SK-N-SH (cell line): ENCODE measurements at regions not wholly inside any gene's neighbourhood (a gene's known extent, or its start where the extent isn't known, plus 50 kb on each side); places are given as distances from the start of the nearest gene placed in this dataset.

Source experiments
- CTCF ChIA-PET: fragments of 300-600, 350-600 bp; formaldehyde crosslinking; extraction: SDS; loops from one replicate; lab custom pipeline; 2021; lab: Yijun Ruan, JAX
- POLR2A ChIA-PET: fragments of 350-600 bp; sonication (Branson Sonifier 250); formaldehyde crosslinking; extraction: SDS; loops from one replicate; lab custom pipeline; 2020; ENCODE audit warnings: antibody characterized with exemption, inconsistent platforms; lab: Yijun Ruan, JAX
- DNase-seq: peaks from one replicate; pipeline ENCODE4 v3.0.0; 2012
- H2AFZ ChIP-seq: fragments of 200-600 bp; sonication (generic); 2 replicates; pipeline ENCODE4 v1.8.1; 2016; ENCODE audit warnings: antibody characterized with exemption, mild to moderate bottlenecking, low read depth
- H3F3A ChIP-seq: fragments of 200-600 bp; sonication (generic); replicated peaks from 2 replicates; pipeline ENCODE3; 2016; ENCODE audit warnings: antibody characterized with exemption, mild to moderate bottlenecking; ENCODE audit not compliant: insufficient read depth
- H3K27ac ChIP-seq, 2 experiments: fragments of 200-500 bp in 1 of 2; fragments of 200-600 bp in 1 of 2; sonication (Bioruptor generic) in 1 of 2; sonication (generic), shearing (Covaris generic) in 1 of 2; 2 replicates each; pipeline versions ENCODE4 v1.5.1 to v1.6.1; 2014 to 2016; ENCODE audit warnings: low read depth in 2 of 2, inconsistent platforms in 1 of 2, low read length in 1 of 2, mild to moderate bottlenecking in 1 of 2, mixed read lengths in 1 of 2
- H3K27me3 ChIP-seq: fragments of 200-600 bp; sonication (generic), shearing (Covaris generic); 2 replicates; pipeline ENCODE4 v1.6.1; 2016; ENCODE audit warnings: mixed run types; ENCODE audit not compliant: insufficient read depth
- H3K36me3 ChIP-seq, 2 experiments: fragments of 200-500 bp in 1 of 2; fragments of 200-600 bp in 1 of 2; sonication (Bioruptor generic) in 1 of 2; sonication (generic) in 1 of 2; replicated peaks in 1 of 2; 2 replicates each; pipeline versions ENCODE3 to v1.5.1; 2014 to 2016; ENCODE audit warnings: low read length in 1 of 2, mild to moderate bottlenecking in 1 of 2; ENCODE audit not compliant: insufficient read depth in 2 of 2, control insufficient read depth in 1 of 2
- H3K4me1 ChIP-seq, 2 experiments: fragments of 200-500 bp in 1 of 2; fragments of 200-600 bp in 1 of 2; sonication (Bioruptor generic) in 1 of 2; sonication (generic), shearing (Covaris generic) in 1 of 2; 2 replicates each; pipeline versions ENCODE4 v1.5.1 to v1.6.1; 2014 to 2016; ENCODE audit warnings: low read depth in 1 of 2, low read length in 1 of 2, mixed run types in 1 of 2; ENCODE audit not compliant: insufficient read depth in 2 of 2, control insufficient read depth in 1 of 2
- H3K4me2 ChIP-seq: fragments of 200-600 bp; sonication (generic), shearing (Covaris generic); 2 replicates; pipeline ENCODE4 v1.6.1; 2017; ENCODE audit warnings: mixed run types
- H3K4me3 ChIP-seq, 2 experiments: fragments of 200-500 bp in 1 of 2; fragments of 200-600 bp in 1 of 2; sonication (Bioruptor generic) in 1 of 2; sonication (generic), shearing (Covaris generic) in 1 of 2; 2 replicates each; pipeline versions ENCODE4 v1.5.1 to v1.8.1; 2014 to 2016; ENCODE audit warnings: low read depth in 2 of 2, inconsistent platforms in 1 of 2, low read length in 1 of 2, mild to moderate bottlenecking in 1 of 2, mixed read lengths in 1 of 2, moderate library complexity in 1 of 2
- H3K79me2 ChIP-seq: fragments of 200-600 bp; sonication (generic); 2 replicates; pipeline ENCODE4 v1.8.1; 2017; ENCODE audit warnings: mild to moderate bottlenecking; ENCODE audit not compliant: insufficient read depth
- H3K9ac ChIP-seq: fragments of 200-600 bp; sonication (generic); 2 replicates; pipeline ENCODE4 v1.6.1; 2017; ENCODE audit warnings: mixed run types
- H3K9me2 ChIP-seq: fragments of 200-600 bp; sonication (generic); 2 replicates; pipeline ENCODE4 v1.6.1; 2017; ENCODE audit warnings: mixed run types
- H3K9me3 ChIP-seq: fragments of 200-600 bp; sonication (generic); 2 replicates; pipeline ENCODE4 v1.6.1; 2017; ENCODE audit warnings: mixed run types, mild to moderate bottlenecking, moderate library complexity
- H4K20me1 ChIP-seq: fragments of 200-600 bp; sonication (generic); 2 replicates; pipeline ENCODE4 v1.6.1; 2017; ENCODE audit warnings: mild to moderate bottlenecking, mixed run types; ENCODE audit not compliant: insufficient read depth
- ELF1 ChIP-seq: IDR thresholded peaks from 2 replicates; pipeline ENCODE4 v1.4.0; 2012
- EP300 ChIP-seq, 2 experiments: IDR thresholded peaks; 2 replicates each; pipeline versions ENCODE4 v1.4.0 to v1.6.1; 2012; ENCODE audit warnings: borderline replicate concordance in 1 of 2, low read depth in 1 of 2, low read length in 1 of 2
- EZH2phosphoT487 ChIP-seq: fragments of 200-600 bp; sonication (generic); IDR thresholded peaks from 2 replicates; pipeline ENCODE4 v1.6.1; 2017; ENCODE audit warnings: low read depth, mixed run types, mild to moderate bottlenecking, antibody characterized with exemption, moderate library complexity, borderline replicate concordance
- FOXJ3 ChIP-seq: sonication (generic); formaldehyde crosslinking; IDR thresholded peaks from 2 replicates; pipeline ENCODE4 v1.5.1; 2020; ENCODE audit warnings: mild to moderate bottlenecking, missing genetic modification reagents
- FOXM1 ChIP-seq: IDR thresholded peaks from 2 replicates; pipeline ENCODE4 v1.4.0; 2012; ENCODE audit warnings: low read depth, mild to moderate bottlenecking
- GATA2 ChIP-seq: sonication (generic); formaldehyde crosslinking; IDR thresholded peaks from 2 replicates; pipeline ENCODE4 v1.5.0; 2020; ENCODE audit warnings: mild to moderate bottlenecking, missing genetic modification reagents
- IRF3 ChIP-seq: fragments of 150-350 bp; IDR thresholded peaks from 2 replicates; pipeline ENCODE4 v1.6.1; 2016; ENCODE audit warnings: mild to moderate bottlenecking, low read depth, low read length
- MXI1 ChIP-seq: IDR thresholded peaks from 2 replicates; pipeline ENCODE4 v1.6.1; 2012; ENCODE audit warnings: mild to moderate bottlenecking, low read depth, low read length, improper control_type of control experiment
- NFIC ChIP-seq: IDR thresholded peaks from 2 replicates; pipeline ENCODE4 v1.4.0; 2012; ENCODE audit warnings: borderline replicate concordance
- RAD21 ChIP-seq: IDR thresholded peaks from 2 replicates; pipeline ENCODE4 v1.6.1; 2012; ENCODE audit warnings: mild to moderate bottlenecking, low read length
- RCOR1 ChIP-seq: fragments of 150-350 bp; IDR thresholded peaks from 2 replicates; pipeline ENCODE4 v1.6.1; 2017; ENCODE audit warnings: antibody characterized with exemption, low read length
- RXRA ChIP-seq: IDR thresholded peaks from 2 replicates; pipeline ENCODE4 v1.4.0; 2012; ENCODE audit warnings: low read depth, mild to moderate bottlenecking, borderline replicate concordance
- USF2 ChIP-seq: fragments of 150-350 bp; IDR thresholded peaks from 2 replicates; pipeline ENCODE4 v1.6.1; 2017; ENCODE audit warnings: antibody characterized with exemption, low read length, low read depth, borderline replicate concordance
- YY1 ChIP-seq: IDR thresholded peaks from 2 replicates; pipeline ENCODE4 v1.4.0; 2012; ENCODE audit warnings: low read depth, mild to moderate bottlenecking
- WGBS: methylation state at CpG from one replicate; pipeline ENCODE4 v1.1.6; 2017; ENCODE audit warnings: low lambda C conversion rate; 5-methylcytosine and 5-hydroxymethylcytosine counted together
- TF ChIP-seq, protein P1 (sequence below): IDR thresholded peaks from 2 replicates; pipeline ENCODE4 v1.4.0; 2012; ENCODE audit warnings: low read depth

GRCh38 chr3:153462545-153462944, 300.5 kb downstream of the RAP2B start (continued):
- TF ChIP-seq IRF3 (no peak), FOXJ3 (no peak)

DNA sequence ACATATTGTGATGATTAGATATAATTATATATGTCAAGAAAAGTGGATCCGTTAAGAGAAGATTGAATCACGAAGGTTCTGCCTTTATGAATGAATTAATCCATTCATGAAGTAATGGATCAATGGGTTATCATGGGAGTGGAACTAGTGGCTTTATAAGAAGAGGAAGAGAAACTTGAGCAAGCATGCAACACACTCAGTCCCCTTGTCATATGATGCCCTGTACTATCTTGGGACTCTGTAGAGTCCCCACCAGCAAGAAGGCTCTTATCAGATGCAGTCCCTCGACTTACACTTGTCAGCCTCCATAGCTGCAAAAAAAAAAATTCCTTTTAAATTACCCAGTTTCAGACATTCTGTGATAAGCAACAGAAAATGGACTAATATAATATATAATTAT, 301.9 kb downstream of the RAP2B start:
- ChIA-PET CTCF (no interaction called here), POLR2A (no interaction called here)
- no peak overlapping the region for H2AFZ ChIP-seq
- TF ChIP-seq RXRA (no peak), GATA2 (CRISPR knock-in tag) (no peak), RCOR1 (no peak), YY1 (no peak), IRF3 (no peak), USF2 (no peak)
- TF ChIP-seq, protein P1, sequence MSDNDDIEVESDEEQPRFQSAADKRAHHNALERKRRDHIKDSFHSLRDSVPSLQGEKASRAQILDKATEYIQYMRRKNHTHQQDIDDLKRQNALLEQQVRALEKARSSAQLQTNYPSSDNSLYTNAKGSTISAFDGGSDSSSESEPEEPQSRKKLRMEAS, result no peak
- H3K9me3 ChIP-seq, result no peaks in the 10 kb centered on the region
- H4K20me1 ChIP-seq, result no peaks in the 10 kb centered on the region
- H3K4me1 ChIP-seq, result no peaks in the 10 kb centered on the region
- no peak overlapping the region for H3K27ac ChIP-seq
- H3K9me2 ChIP-seq, result no peaks in the 10 kb centered on the region
- H3K4me2 ChIP-seq, result no peak overlapping the region
- no peak for DNase-seq
- H3K9ac ChIP-seq, result no peak overlapping the region
- no peaks in the 10 kb centered on the region for H3F3A ChIP-seq
- 12% methylated on average over 3 of the region's 3 CpGs for WGBS
- no peaks in the 10 kb centered on the region for H3K36me3 ChIP-seq
- no peaks in the 10 kb centered on the region for H3K27me3 ChIP-seq
- H3K4me3 ChIP-seq, result no peak overlapping the region
- no peaks in the 10 kb centered on the region for H3K79me2 ChIP-seq

DNA sequence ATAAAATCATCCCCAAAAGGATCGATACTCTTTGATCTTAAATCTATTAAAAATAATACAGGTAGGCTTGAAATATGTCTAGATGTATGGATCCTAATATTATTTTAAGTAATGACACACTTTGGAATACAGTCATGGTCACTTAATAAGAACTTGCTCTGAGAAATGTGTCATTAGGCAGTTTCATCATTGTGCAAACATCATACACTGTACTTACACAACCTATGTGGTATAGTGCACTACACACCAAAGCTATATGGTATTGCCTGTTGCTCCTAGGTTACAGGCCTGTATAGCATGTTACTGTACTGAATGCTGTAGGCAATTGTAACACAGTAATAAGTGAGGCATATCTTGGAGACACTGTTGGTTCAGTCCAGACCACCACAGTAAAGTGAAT, 307.1 kb downstream of the RAP2B start:
- Histone ChIP-seq H3F3A (no peaks in the 10 kb centered on the region), H2AFZ (no peak overlapping the region), H3K4me2 (no peak overlapping the region), H3K36me3 (no peaks in the 10 kb centered on the region), H3K4me3 (no peak overlapping the region), H3K27ac (no peak overlapping the region), H3K9ac (no peak overlapping the region), H3K79me2 (no peaks in the 10 kb centered on the region), H3K9me2 (no peaks in the 10 kb centered on the region)
- CTCF ChIA-PET, result no interaction called here
- 70% methylated on average over 1 of the region's 1 CpG for WGBS
- no peak for DNase-seq
- POLR2A ChIA-PET, result no interaction called here
- TF ChIP-seq RAD21 (no peak), ELF1 (no peak), MXI1 (no peak), EZH2phosphoT487 (no peak), USF2 (no peak), EP300 (IDR thresholded peaks at IDR 0.05; ENCODE audit: borderline replicate concordance in 1 of 2, low read depth in 1 of 2, low read length in 1 of 2) (no peak), IRF3 (no peak), FOXM1 (no peak), NFIC (no peak)
- TF ChIP-seq, all 33 proteins: peak for 0
- H3K4me1 ChIP-seq, result no peaks in the 10 kb centered on the region
- no peaks in the 10 kb centered on the region for H3K9me3 ChIP-seq
- H3K27me3 ChIP-seq, result no peaks in the 10 kb centered on the region
- H4K20me1 ChIP-seq, result no peaks in the 10 kb centered on the region
